ENCODE measurements at regions not wholly inside any gene's neighbourhood (a gene's known extent, or its start where the extent isn't known, plus 50 kb on each side); places are given as distances from the start of the nearest gene placed in this dataset.
A peak's percentile ranks its signal among the peaks of the same experiment; 100 is the strongest.

GRCh38 chr5:71877511-71877910, 158.4 kb downstream of the CARTPT start:
- no peak for TF ChIP-seq CTCF (IDR thresholded peaks at IDR 0.05; ENCODE audit: insufficient read depth, missing control alignments)
- FAIRE-seq (peak; percentile 66), DNase-seq (ENCODE audit: insufficient read length, low spot score) (no peak)

- no peak for TF ChIP-seq CTCF (IDR thresholded peaks at IDR 0.05; ENCODE audit: insufficient read depth, missing control alignments)
- DNase-seq (ENCODE audit: insufficient read length, low spot score) (no peak), FAIRE-seq (peak; percentile 93)
Measured at GRCh38 chr5:71880536-71880935, 161.5 kb downstream of the CARTPT start.

GRCh38 chr5:71882826-71883741, 164.0 kb downstream of the CARTPT start:
- TF ChIP-seq CTCF (IDR thresholded peaks at IDR 0.05; ENCODE audit: insufficient read depth, missing control alignments) = no peak
- FAIRE-seq (no peak), DNase-seq (ENCODE audit: insufficient read length, low spot score) (no peak)

- DNase-seq (ENCODE audit: insufficient read length, low spot score) = no peak
- no peak for TF ChIP-seq CTCF (IDR thresholded peaks at IDR 0.05; ENCODE audit: insufficient read depth, missing control alignments)
- no peak for FAIRE-seq
Measured at GRCh38 chr5:71883742-71884103, 164.6 kb downstream of the CARTPT start.

- DNase-seq (ENCODE audit: insufficient read length, low spot score) (no peak), FAIRE-seq (no peak)
- TF ChIP-seq CTCF (IDR thresholded peaks at IDR 0.05; ENCODE audit: insufficient read depth, missing control alignments) = no peak
Measured at GRCh38 chr5:71884926-71885325, 165.9 kb downstream of the CARTPT start.

- FAIRE-seq (no peak), DNase-seq (ENCODE audit: insufficient read length, low spot score) (no peak)
- TF ChIP-seq CTCF (IDR thresholded peaks at IDR 0.05; ENCODE audit: insufficient read depth, missing control alignments) = no peak
Measured at GRCh38 chr5:71886406-71886805, 167.3 kb downstream of the CARTPT start.

GRCh38 chr5:71887680-71888079, 168.6 kb downstream of the CARTPT start:
- no peak for TF ChIP-seq CTCF (IDR thresholded peaks at IDR 0.05; ENCODE audit: insufficient read depth, missing control alignments)
- no peak for DNase-seq (ENCODE audit: insufficient read length, low spot score)
- no peak for FAIRE-seq
